Activated CD8-positive, alpha-beta T cell treated with anti-CD3 and anti-CD28 coated beads, Interleukin-2, amount 10 ng/mL, durations not matched to agents 7 days and 5 days (primary cell): ENCODE measurements at regions not wholly inside any gene's neighbourhood (a gene's known extent, or its start where the extent isn't known, plus 50 kb on each side); places are given as distances from the start of the nearest gene placed in this dataset.
"Not testable (repeated sequence)": the region's sequence is repeated elsewhere in the genome, so short reads cannot be mapped to it uniquely, and the experiment has no call there.

Experiments used
- ATAC-seq: fragments of 150-1000 bp; cut with Tn5 transposase; one replicate; pipeline ENCODE4 v1.10.0; 2021; ENCODE audit warnings: moderate library complexity
- CTCF ChIA-PET: fragments of 350-600 bp; sonication (Branson Sonifier 250); formaldehyde crosslinking; loops from one replicate; lab custom pipeline; 2021; ENCODE audit warnings: antibody characterized with exemption; lab: Charles Lee
- POLR2A ChIA-PET: fragments of 350-600 bp; sonication (Branson Sonifier 250); formaldehyde crosslinking; loops from one replicate; lab custom pipeline; 2021; ENCODE audit warnings: antibody characterized with exemption; lab: Charles Lee
- DNase-seq: peaks from one replicate; pipeline ENCODE4 v3.0.0-alpha.2; 2020
- H3K27ac Mint-ChIP-seq: one replicate; pipeline ENCODE4 v1.8.0; 2021; ENCODE audit warnings: mild to moderate bottlenecking, mixed read lengths
- H3K27me3 Mint-ChIP-seq: one replicate; pipeline ENCODE4 v1.8.0; 2021; ENCODE audit warnings: low read depth, mixed read lengths
- H3K36me3 Mint-ChIP-seq: one replicate; pipeline ENCODE4 v1.8.0; 2021; ENCODE audit warnings: low read depth, mixed read lengths
- H3K4me1 Mint-ChIP-seq: one replicate; pipeline ENCODE4 v1.8.0; 2021; ENCODE audit warnings: low read depth, mixed read lengths
- H3K4me3 Mint-ChIP-seq: one replicate; pipeline ENCODE4 v1.8.0; 2021; ENCODE audit warnings: mild to moderate bottlenecking, mixed read lengths
- H3K9me3 Mint-ChIP-seq: one replicate; pipeline ENCODE4 v1.8.0; 2022; ENCODE audit warnings: mixed read lengths; ENCODE audit not compliant: insufficient read depth

- Mint-ChIP-seq H3K36me3 (no peaks in the 10 kb centered on the region), H3K9me3 (no peaks in the 10 kb centered on the region), H3K4me3 (no peak overlapping the region), H3K27me3 (peaks cover 18% of the 10 kb centered on the region), H3K4me1 (no peaks in the 10 kb centered on the region), H3K27ac (no peak overlapping the region)
- ChIA-PET POLR2A (no interaction called here), CTCF (no interaction called here)
- DNase-seq, result no peak
- no peak for ATAC-seq
Observed at GRCh38 chr7:112540839-112541577, 60.2 kb downstream of the LSMEM1 start.

GRCh38 chr7:112546723-112547513, 66.1 kb downstream of the LSMEM1 start:
- Mint-ChIP-seq H3K9me3 (no peaks in the 10 kb centered on the region), H3K27ac (no peak overlapping the region), H3K27me3 (peaks cover 17% of the 10 kb centered on the region), H3K4me3 (no peak overlapping the region), H3K4me1 (no peaks in the 10 kb centered on the region), H3K36me3 (no peaks in the 10 kb centered on the region)
- POLR2A ChIA-PET, result no interaction called here
- CTCF ChIA-PET, result no interaction called here
- ATAC-seq (no peak), DNase-seq (no peak)

- CTCF ChIA-PET, result no interaction called here
- ATAC-seq (no peak), DNase-seq (no peak)
- POLR2A ChIA-PET, result no interaction called here
- Mint-ChIP-seq H3K4me1 (no peaks in the 10 kb centered on the region), H3K9me3 (no peaks in the 10 kb centered on the region), H3K27ac (no peak overlapping the region), H3K36me3 (no peaks in the 10 kb centered on the region), H3K27me3 (peaks cover 17% of the 10 kb centered on the region), H3K4me3 (no peak overlapping the region)
Observed at GRCh38 chr7:112547916-112548315, 67.1 kb downstream of the LSMEM1 start.

- Mint-ChIP-seq H3K4me1 (no peaks in the 10 kb centered on the region), H3K27ac (no peak overlapping the region), H3K27me3 (peaks cover 5% of the 10 kb centered on the region), H3K9me3 (no peaks in the 10 kb centered on the region), H3K4me3 (no peak overlapping the region), H3K36me3 (no peaks in the 10 kb centered on the region)
- ATAC-seq, result no peak
- CTCF ChIA-PET, result interaction anchor here (0.7 to 2.6 kb wide), 14 partner anchors 8 to 876 kb away, joined by 3 to 17 read pairs (median 4); a partner anchor contains a TSS
- DNase-seq, result peak; percentile 54
- POLR2A ChIA-PET, result no interaction called here
Observed at GRCh38 chr7:112550468-112551060, 69.8 kb downstream of the LSMEM1 start.

- H3K9me3 Mint-ChIP-seq, POLR2A ChIA-PET, ATAC-seq, H3K4me3 Mint-ChIP-seq, H3K4me1 Mint-ChIP-seq, H3K27ac Mint-ChIP-seq, H3K36me3 Mint-ChIP-seq, DNase-seq, H3K27me3 Mint-ChIP-seq: not testable (repeated sequence)
- CTCF ChIA-PET, result interaction anchor here (2.3 to 2.6 kb wide), 2 partner anchors 345 to 870 kb away, joined by 14 to 17 read pairs; no protein-coding TSS in a partner anchor
Observed at GRCh38 chr7:112551521-112551920, 70.7 kb downstream of the LSMEM1 start.

GRCh38 chr7:112554591-112554990, 73.8 kb downstream of the LSMEM1 start:
- POLR2A ChIA-PET, result no interaction called here
- Mint-ChIP-seq H3K9me3 (no peaks in the 10 kb centered on the region), H3K4me3 (no peak overlapping the region), H3K36me3 (no peaks in the 10 kb centered on the region), H3K27ac (no peak overlapping the region), H3K4me1 (peaks cover 12% of the 10 kb centered on the region), H3K27me3 (no peaks in the 10 kb centered on the region)
- DNase-seq, result no peak
- ATAC-seq, result no peak
- CTCF ChIA-PET, result no interaction called here

- Mint-ChIP-seq H3K27ac (no peak overlapping the region), H3K9me3 (no peaks in the 10 kb centered on the region), H3K4me3 (no peak overlapping the region), H3K4me1 (peaks cover 12% of the 10 kb centered on the region), H3K27me3 (no peaks in the 10 kb centered on the region), H3K36me3 (no peaks in the 10 kb centered on the region)
- ChIA-PET POLR2A (no interaction called here), CTCF (no interaction called here)
- peak; percentile 29 for DNase-seq
- peak; percentile 75 for ATAC-seq
Observed at GRCh38 chr7:112556633-112557032, 75.8 kb downstream of the LSMEM1 start.

- DNase-seq, result no peak
Observed at GRCh38 chr7:112566442-112567324, 85.9 kb downstream of the LSMEM1 start.

GRCh38 chr7:112567388-112567787, 86.6 kb downstream of the LSMEM1 start:
- H3K36me3 Mint-ChIP-seq, result no peaks in the 10 kb centered on the region
- ChIA-PET POLR2A (no interaction called here), CTCF (no interaction called here)
- DNase-seq, result no peak
- H3K4me1 Mint-ChIP-seq, result peaks cover 2% of the 10 kb centered on the region
- no peaks in the 10 kb centered on the region for H3K9me3 Mint-ChIP-seq
- H3K4me3 Mint-ChIP-seq, result no peak overlapping the region
- no peak for ATAC-seq
- no peak overlapping the region for H3K27ac Mint-ChIP-seq
- H3K27me3 Mint-ChIP-seq, result no peaks in the 10 kb centered on the region

More at GRCh38 chr7:112566442-112567324, 85.9 kb downstream of the LSMEM1 start:
- ChIA-PET CTCF (no interaction called here), POLR2A (no interaction called here)
- Mint-ChIP-seq H3K36me3 (no peaks in the 10 kb centered on the region), H3K27me3 (no peaks in the 10 kb centered on the region), H3K4me1 (no peaks in the 10 kb centered on the region), H3K4me3 (no peak overlapping the region), H3K9me3 (no peaks in the 10 kb centered on the region), H3K27ac (no peak overlapping the region)
- ATAC-seq, result no peak

- no peaks in the 10 kb centered on the region for H3K36me3 Mint-ChIP-seq
- no peak overlapping the region for H3K27ac Mint-ChIP-seq
- POLR2A ChIA-PET, result no interaction called here
- ATAC-seq (no peak), DNase-seq (no peak)
- CTCF ChIA-PET, result interaction anchor here (0.9 kb wide), 1 partner anchor 22 kb away, joined by 3 read pairs; no protein-coding TSS in a partner anchor
- H3K4me3 Mint-ChIP-seq, result no peak overlapping the region
- H3K9me3 Mint-ChIP-seq, result peaks cover 3% of the 10 kb centered on the region
- H3K4me1 Mint-ChIP-seq, result peaks cover 2% of the 10 kb centered on the region
- no peaks in the 10 kb centered on the region for H3K27me3 Mint-ChIP-seq
Observed at GRCh38 chr7:112571852-112572607, 91.2 kb downstream of the LSMEM1 start.
